HG02610 (cell line): ENCODE measurements at regions not wholly inside any gene's neighbourhood (a gene's known extent, or its start where the extent isn't known, plus 50 kb on each side); places are given as distances from the start of the nearest gene placed in this dataset.
"Not testable (repeated sequence)": the region's sequence is repeated elsewhere in the genome, so short reads cannot be mapped to it uniquely, and the experiment has no call there.

Source experiments
- ATAC-seq: cut with Tn5 transposase; IDR thresholded peaks from one replicate; pipeline ENCODE4 v1.9.1; 2021; ENCODE audit warnings: mild to moderate bottlenecking, moderate library complexity; ENCODE audit not compliant: unreplicated experiment

- ATAC-seq, result peak; percentile 90
These were observed 252.2 kb upstream of the TBL1XR1 start for GRCh38 chr3:177449360-177450006.

- no peak for ATAC-seq
These were observed 254.0 kb upstream of the TBL1XR1 start for GRCh38 chr3:177451301-177451750.

GRCh38 chr3:177451864-177452830, 254.9 kb upstream of the TBL1XR1 start:
- ATAC-seq, result no peak

GRCh38 chr3:177452831-177453450, 255.7 kb upstream of the TBL1XR1 start:
- no peak for ATAC-seq

GRCh38 chr3:177453451-177453844, 256.2 kb upstream of the TBL1XR1 start:
- ATAC-seq, result no peak

- not testable (repeated sequence) for ATAC-seq
These were observed 259.9 kb upstream of the TBL1XR1 start for GRCh38 chr3:177457204-177457603.

GRCh38 chr3:177459401-177459800, 262.1 kb upstream of the TBL1XR1 start:
- ATAC-seq, result no peak

GRCh38 chr3:177460047-177460446, 262.8 kb upstream of the TBL1XR1 start:
- ATAC-seq, result no peak

GRCh38 chr3:177461765-177462164, 264.5 kb upstream of the TBL1XR1 start:
- no peak for ATAC-seq

- not testable (repeated sequence) for ATAC-seq
These were observed 266.1 kb upstream of the TBL1XR1 start for GRCh38 chr3:177463341-177463740.

- ATAC-seq, result no peak
These were observed 266.6 kb upstream of the TBL1XR1 start for GRCh38 chr3:177463863-177464262.

GRCh38 chr3:177464392-177465256, 267.3 kb upstream of the TBL1XR1 start:
- no peak for ATAC-seq

- no peak for ATAC-seq
These were observed 268.0 kb upstream of the TBL1XR1 start for GRCh38 chr3:177465257-177465642.

- no peak for ATAC-seq
These were observed 268.8 kb upstream of the TBL1XR1 start for GRCh38 chr3:177466074-177466473.

- not testable (repeated sequence) for ATAC-seq
These were observed 269.3 kb upstream of the TBL1XR1 start for GRCh38 chr3:177466622-177467021.

- ATAC-seq, result no peak
These were observed 270.1 kb upstream of the TBL1XR1 start for GRCh38 chr3:177467247-177467985.

- ATAC-seq, result no peak
These were observed 271.0 kb upstream of the TBL1XR1 start for GRCh38 chr3:177468331-177468730.

- ATAC-seq, result no peak
These were observed 271.5 kb upstream of the TBL1XR1 start for GRCh38 chr3:177468816-177469215.

GRCh38 chr3:177469216-177469615, 271.9 kb upstream of the TBL1XR1 start:
- ATAC-seq, result no peak
